Endothelial cell of umbilical vein (primary cell): ENCODE measurements at regions not wholly inside any gene's neighbourhood (a gene's known extent, or its start where the extent isn't known, plus 50 kb on each side); places are given as distances from the start of the nearest gene placed in this dataset.

Source experiments
- BruUV-seq: library from RNA; stranded (reverse); fragments of 400-500 nt; replicated peaks from 2 replicates; lab custom pipeline; 2021; lab: Mats Ljungman, UMichigan
- CTCF ChIA-PET: fragments of 300-600, 350-600 bp; sonication (Branson Sonifier 250); formaldehyde crosslinking; loops from one replicate; lab custom pipeline; 2021; ENCODE audit warnings: antibody characterized with exemption, inconsistent platforms; lab: Charles Lee
- POLR2A ChIA-PET: fragments of 300-600, 350-600 bp; sonication (Branson Sonifier 250); formaldehyde crosslinking; loops from one replicate; lab custom pipeline; 2021; ENCODE audit warnings: antibody characterized with exemption, inconsistent platforms; lab: Charles Lee
- DNase-seq: peaks from one replicate; pipeline ENCODE4 v3.0.0-alpha.2; 2011; ENCODE audit warnings: low read depth, low spot score
- FAIRE-seq: peaks from 2 replicates; lab custom pipeline; 2011; peaks lifted over from hg19 to GRCh38; lab: Jason Lieb, UNC
- H2AFZ ChIP-seq: 2 replicates; pipeline ENCODE4 v1.6.0; 2012; ENCODE audit warnings: low read depth, low read length, control low read depth, inconsistent platforms
- H3K27ac ChIP-seq: 2 replicates; pipeline ENCODE4 v1.5.1; 2011; ENCODE audit warnings: low read depth, mild to moderate bottlenecking, control low read depth, low read length, moderate library complexity; ENCODE audit not compliant: insufficient read depth
- H3K27me3 ChIP-seq, 2 experiments: 2 replicates each; pipeline versions ENCODE4 v1.6.0 to v1.6.1; 2011; ENCODE audit warnings: low read length in 2 of 2, mixed read lengths in 1 of 2; ENCODE audit not compliant: control insufficient read depth in 2 of 2, insufficient read depth in 2 of 2
- H3K36me3 ChIP-seq, 2 experiments: 2 replicates in 1 of 2; 3 replicates in 1 of 2; pipeline ENCODE4 v1.5.1; 2011; ENCODE audit warnings: low read length in 2 of 2, mild to moderate bottlenecking in 1 of 2, moderate library complexity in 1 of 2; ENCODE audit not compliant: control insufficient read depth in 2 of 2, insufficient read depth in 2 of 2; ENCODE audit errors: extremely low read depth in 1 of 2
- H3K4me1 ChIP-seq: 3 replicates; pipeline ENCODE4 v1.5.1; 2011; ENCODE audit warnings: mild to moderate bottlenecking, low read length; ENCODE audit not compliant: control insufficient read depth, insufficient read depth; ENCODE audit errors: extremely low read depth
- H3K4me2 ChIP-seq: 2 replicates; pipeline ENCODE4 v1.6.1; 2011; ENCODE audit warnings: low read length, control low read depth, mixed read lengths; ENCODE audit not compliant: insufficient read depth
- H3K4me3 ChIP-seq, 3 experiments: fragments of 200-600 bp in 1 of 3; sonication (generic), shearing (Covaris generic) in 1 of 3; replicated peaks in 1 of 3; 2 replicates each; pipeline ENCODE4 v1.5.1; 2011 to 2016; ENCODE audit warnings: control low read depth in 3 of 3, low read length in 3 of 3, mild to moderate bottlenecking in 2 of 3, inconsistent platforms in 1 of 3, low read depth in 1 of 3, moderate library complexity in 1 of 3; ENCODE audit not compliant: insufficient read depth in 1 of 3
- H3K79me2 ChIP-seq: 2 replicates; pipeline ENCODE4 v1.6.0; 2012; ENCODE audit warnings: low read length, inconsistent platforms; ENCODE audit not compliant: control insufficient read depth, insufficient read depth
- H3K9ac ChIP-seq: replicated peaks from 2 replicates; pipeline ENCODE3; 2011; ENCODE audit warnings: low read length, control low read depth; ENCODE audit not compliant: insufficient read depth; ENCODE audit errors: extremely low read depth
- H3K9me1 ChIP-seq: replicated peaks from 3 replicates; pipeline ENCODE4 v1.6.0; 2011; ENCODE audit warnings: mild to moderate bottlenecking, low read length; ENCODE audit not compliant: control insufficient read depth, insufficient read depth; ENCODE audit errors: extremely low read depth
- H3K9me3 ChIP-seq: replicated peaks from 2 replicates; pipeline ENCODE4 v1.5.1; 2012; ENCODE audit warnings: low read length, inconsistent platforms; ENCODE audit not compliant: control insufficient read depth, insufficient read depth
- H4K20me1 ChIP-seq: replicated peaks from 2 replicates; pipeline ENCODE3; 2011; ENCODE audit warnings: mild to moderate bottlenecking, low read length; ENCODE audit not compliant: control insufficient read depth, insufficient read depth; ENCODE audit errors: extremely low read depth
- CTCF ChIP-seq, 2 donors: IDR thresholded peaks; 1 replicate in 1 of 2; 2 replicates in 1 of 2; pipeline ENCODE4 v1.5.1; 2011; ENCODE audit warnings: low read length in 2 of 2, mild to moderate bottlenecking in 2 of 2, moderate library complexity in 2 of 2, control low read depth in 1 of 2, inconsistent platforms in 1 of 2, low read depth in 1 of 2; ENCODE audit not compliant: insufficient read depth in 1 of 2; ENCODE audit errors: extremely low read depth in 1 of 2
- EZH2 ChIP-seq: IDR thresholded peaks from 2 replicates; pipeline ENCODE4 v1.6.1; 2012; ENCODE audit warnings: borderline replicate concordance, low read depth, mild to moderate bottlenecking, moderate library complexity, low read length, inconsistent platforms; ENCODE audit not compliant: severe bottlenecking
- FOS ChIP-seq: IDR thresholded peaks from 2 replicates; pipeline ENCODE4 v1.6.1; 2011; ENCODE audit warnings: mild to moderate bottlenecking, low read length, moderate library complexity, borderline replicate concordance; ENCODE audit not compliant: insufficient read depth
- GATA2 ChIP-seq: IDR thresholded peaks from 2 replicates; pipeline ENCODE4 v1.7.0; 2011; ENCODE audit warnings: low read depth, mild to moderate bottlenecking, moderate library complexity, mixed read lengths, low read length; ENCODE audit not compliant: insufficient read length, insufficient read depth
- JUN ChIP-seq: IDR thresholded peaks from 2 replicates; pipeline ENCODE4 v1.6.1; 2011; ENCODE audit warnings: borderline replicate concordance, low read depth; ENCODE audit not compliant: insufficient read length, insufficient read depth
- MAX ChIP-seq: IDR thresholded peaks from 2 replicates; pipeline ENCODE4 v1.6.1; 2011; ENCODE audit not compliant: insufficient read depth, insufficient read length
- MYC ChIP-seq: IDR thresholded peaks from one replicate; pipeline ENCODE4 v1.6.1; 2011; ENCODE audit warnings: mild to moderate bottlenecking, low read depth, low read length
- POLR2A ChIP-seq: IDR thresholded peaks from 2 replicates; pipeline ENCODE4 v1.6.1; 2012; ENCODE audit warnings: low read depth, mild to moderate bottlenecking, control low read depth, low read length
- POLR2AphosphoS5 ChIP-seq: IDR thresholded peaks from 2 replicates; pipeline ENCODE4 v1.6.1; 2012; ENCODE audit warnings: low read depth, mild to moderate bottlenecking, control low read depth, low read length, moderate library complexity; ENCODE audit not compliant: insufficient read depth
- dilution Hi-C: fragments of 300-500 bp; cut with MboI; formaldehyde crosslinking; loops from one replicate; pipeline ENCODE4 v1.15.0; 2019; ENCODE audit warnings: low sequenced_read_pairs; ENCODE audit not compliant: extremely low pct_ligation_motif_present
- intact Hi-C: fragments of 100-400 bp; cut with micrococcal nuclease; formaldehyde crosslinking; loops from one replicate; pipeline ENCODE4 v1.10.0; 2022

GRCh38 chr2:40754912-40755311 lies 303.0 kb upstream of the SLC8A1 start:
- no peak for DNase-seq
- no peaks in the 10 kb centered on the region for H3K9me3 ChIP-seq
- no peak overlapping the region for H3K9ac ChIP-seq
- no peaks in the 10 kb centered on the region for H3K4me1 ChIP-seq
- TF ChIP-seq FOS (no peak), MAX (no peak), EZH2 (no peak), MYC (no peak), CTCF (IDR thresholded peaks at IDR 0.05; ENCODE audit: extremely low read depth in 1 of 2, insufficient read depth in 1 of 2, low read depth in 1 of 2, low read length in 2 of 2) (no peak), POLR2AphosphoS5 (no peak), JUN (no peak), GATA2 (no peak), POLR2A (no peak)
- no peaks in the 10 kb centered on the region for H3K27me3 ChIP-seq
- no peaks in the 10 kb centered on the region for H3K36me3 ChIP-seq
- H3K9me1 ChIP-seq = no peaks in the 10 kb centered on the region
- H4K20me1 ChIP-seq = no peaks in the 10 kb centered on the region
- POLR2A ChIA-PET = no interaction called here
- no TSS peak for BruUV-seq
- H3K79me2 ChIP-seq = no peaks in the 10 kb centered on the region
- CTCF ChIA-PET = no interaction called here
- intact Hi-C loops = no loop called here
- dilution Hi-C loops = no loop called here
- FAIRE-seq = no peak
- H3K27ac ChIP-seq = no peak overlapping the region
- no peak overlapping the region for H3K4me3 ChIP-seq
- H2AFZ ChIP-seq = no peak overlapping the region
- H3K4me2 ChIP-seq = no peak overlapping the region
